SK-N-SH treated with all-trans-retinoic acid at 6 μM for 48 hours (cell line): ENCODE measurements at regions not wholly inside any gene's neighbourhood (a gene's known extent, or its start where the extent isn't known, plus 50 kb on each side); places are given as distances from the start of the nearest gene placed in this dataset.
"Not testable (repeated sequence)": the region's sequence is repeated elsewhere in the genome, so short reads cannot be mapped to it uniquely, and the experiment has no call there.

Experiments used
- ATAC-seq: fragments of 200-7000 bp; cut with Tn5 transposase; 3 replicates; pipeline ENCODE4 v1.9.1; 2020; ENCODE audit warnings: mild to moderate bottlenecking, moderate library complexity
- BACH2 ChIP-seq: fragments of 250-450 bp; sonication (Bioruptor Pico); IDR thresholded peaks from 2 replicates; pipeline ENCODE4 v1.9.0; 2021; ENCODE audit warnings: mild to moderate bottlenecking, borderline replicate concordance
- CREB5 ChIP-seq: fragments of 250-450 bp; sonication (Bioruptor Pico); IDR thresholded peaks from 2 replicates; pipeline ENCODE4 v1.5.1; 2020; ENCODE audit warnings: low read depth, mild to moderate bottlenecking, moderate library complexity
- CSDC2 ChIP-seq: fragments of 250-450 bp; sonication (Bioruptor Pico); IDR thresholded peaks from 2 replicates; pipeline ENCODE4 v1.5.0; 2020; ENCODE audit warnings: mild to moderate bottlenecking, moderate library complexity
- CSRNP3 ChIP-seq: fragments of 250-450 bp; sonication (Bioruptor Pico); IDR thresholded peaks from 2 replicates; pipeline ENCODE4 v1.5.1; 2021; ENCODE audit warnings: mild to moderate bottlenecking, moderate library complexity
- ESRRG ChIP-seq: fragments of 250-450 bp; sonication (Bioruptor Pico); IDR thresholded peaks from 2 replicates; pipeline ENCODE4 v1.6.1; 2021; ENCODE audit warnings: mild to moderate bottlenecking
- GLIS3 ChIP-seq: fragments of 250-450 bp; sonication (Bioruptor Pico); IDR thresholded peaks from 2 replicates; pipeline ENCODE4 v1.5.0; 2020; ENCODE audit warnings: mild to moderate bottlenecking, moderate library complexity
- ISL1 ChIP-seq: fragments of 250-450 bp; sonication (Bioruptor Pico); IDR thresholded peaks from 2 replicates; pipeline ENCODE4 v2.1.2; 2022; ENCODE audit warnings: mild to moderate bottlenecking, moderate library complexity
- PATZ1 ChIP-seq: fragments of 250-450 bp; sonication (Bioruptor Pico); IDR thresholded peaks from 2 replicates; pipeline ENCODE4 v1.8.0; 2020; ENCODE audit warnings: mild to moderate bottlenecking, moderate library complexity, borderline replicate concordance
- POU6F1 ChIP-seq: fragments of 250-450 bp; sonication (Bioruptor Pico); IDR thresholded peaks from 2 replicates; pipeline ENCODE4 v1.8.0; 2021; ENCODE audit warnings: low read depth, mild to moderate bottlenecking, moderate library complexity, borderline replicate concordance
- PPARA ChIP-seq: fragments of 250-450 bp; sonication (Bioruptor Pico); IDR thresholded peaks from 2 replicates; pipeline ENCODE4 v1.5.0; 2020; ENCODE audit warnings: mild to moderate bottlenecking, borderline replicate concordance
- RARB ChIP-seq: fragments of 250-450 bp; sonication (Bioruptor Pico); IDR thresholded peaks from 2 replicates; pipeline ENCODE4 v1.8.0; 2021; ENCODE audit warnings: mild to moderate bottlenecking, moderate library complexity
- SNAI2 ChIP-seq: fragments of 250-450 bp; sonication (Bioruptor Pico); IDR thresholded peaks from 2 replicates; pipeline ENCODE4 v1.5.0; 2020; ENCODE audit warnings: mild to moderate bottlenecking, moderate library complexity
- TOX ChIP-seq: fragments of 250-450 bp; sonication (Bioruptor Pico); IDR thresholded peaks from 2 replicates; pipeline ENCODE4 v1.8.0; 2021; ENCODE audit warnings: mild to moderate bottlenecking, moderate library complexity, borderline replicate concordance
- TSHZ2 ChIP-seq: fragments of 250-450 bp; sonication (Bioruptor Pico); IDR thresholded peaks from 2 replicates; pipeline ENCODE4 v1.5.0; 2020; ENCODE audit warnings: mild to moderate bottlenecking, moderate library complexity
- ZC3H10 ChIP-seq: fragments of 250-450 bp; sonication (Bioruptor Pico); IDR thresholded peaks from 2 replicates; pipeline ENCODE4 v1.5.1; 2021; ENCODE audit warnings: mild to moderate bottlenecking, moderate library complexity
- ZFP3 ChIP-seq: fragments of 250-450 bp; sonication (Bioruptor Pico); IDR thresholded peaks from 2 replicates; pipeline ENCODE4 v1.5.0; 2020; ENCODE audit warnings: mild to moderate bottlenecking, moderate library complexity
- ZFP30 ChIP-seq: fragments of 450-650 bp; formaldehyde crosslinking; IDR thresholded peaks from 2 replicates; pipeline ENCODE4 v1.5.0; 2022; ENCODE audit warnings: mild to moderate bottlenecking, moderate library complexity
- ZNF565 ChIP-seq: fragments of 450-650 bp; formaldehyde crosslinking; conservative IDR thresholded peaks from 2 replicates; pipeline ENCODE4 v1.5.0; 2020; ENCODE audit warnings: low read depth, mild to moderate bottlenecking, moderate library complexity
- ZNF70 ChIP-seq: fragments of 450-650 bp; formaldehyde crosslinking; IDR thresholded peaks from 2 replicates; pipeline ENCODE4 v1.5.0; 2020; ENCODE audit warnings: mild to moderate bottlenecking, moderate library complexity
- ZNF8 ChIP-seq: fragments of 450-650 bp; formaldehyde crosslinking; IDR thresholded peaks from 2 replicates; pipeline ENCODE4 v1.5.0; 2020; ENCODE audit warnings: mild to moderate bottlenecking, moderate library complexity

GRCh38 chr1:101124405-101124804 is 98.8 kb upstream of the DPH5 start:
- no peak for TF ChIP-seq GLIS3 (CRISPR knock-in tag)
- no peak for TF ChIP-seq ESRRG (CRISPR knock-in tag)
- no peak for TF ChIP-seq ZNF8
- TF ChIP-seq ISL1 (CRISPR knock-in tag): no peak
- TF ChIP-seq BACH2 (CRISPR knock-in tag): no peak
- no peak for TF ChIP-seq PATZ1 (CRISPR knock-in tag)
- TF ChIP-seq ZNF565 (CRISPR knock-in tag): no peak
- TF ChIP-seq CSRNP3 (CRISPR knock-in tag): no peak
- no peak for TF ChIP-seq ZFP3 (CRISPR knock-in tag)
- TF ChIP-seq RARB (CRISPR knock-in tag): no peak
- no peak for TF ChIP-seq CSDC2 (CRISPR knock-in tag)
- TF ChIP-seq SNAI2 (CRISPR knock-in tag): no peak
- no peak for TF ChIP-seq CREB5 (CRISPR knock-in tag)
- TF ChIP-seq TOX (CRISPR knock-in tag): no peak
- no peak for TF ChIP-seq PPARA
- no peak for TF ChIP-seq ZC3H10 (CRISPR knock-in tag)
- TF ChIP-seq TSHZ2: no peak
- TF ChIP-seq ZFP30: no peak
- TF ChIP-seq, all 23 proteins: peak for 0
- no peak for ATAC-seq

GRCh38 chr1:101123904-101124303 is 98.3 kb upstream of the DPH5 start:
- ATAC-seq: not testable (repeated sequence)

- ATAC-seq: no peak
- TF ChIP-seq ZFP3 (CRISPR knock-in tag) (no peak), ZNF565 (CRISPR knock-in tag) (no peak), POU6F1 (no peak), PPARA (no peak), BACH2 (CRISPR knock-in tag) (no peak), PATZ1 (CRISPR knock-in tag) (no peak), CSRNP3 (CRISPR knock-in tag) (no peak), GLIS3 (CRISPR knock-in tag) (no peak), ESRRG (CRISPR knock-in tag) (no peak), ZNF70 (CRISPR knock-in tag) (no peak)
- TF ChIP-seq, all 23 proteins: peak for 0
Measured at GRCh38 chr1:101122452-101123166, 97.0 kb upstream of the DPH5 start.
